Calu3 (cell line): ENCODE measurements at regions not wholly inside any gene's neighbourhood (a gene's known extent, or its start where the extent isn't known, plus 50 kb on each side); places are given as distances from the start of the nearest gene placed in this dataset.

Experiments
- BruUV-seq: library from RNA; stranded (reverse); fragments of 400-500 nt; replicated peaks from 2 replicates; lab custom pipeline; 2021; lab: Mats Ljungman, UMichigan
- CTCF ChIA-PET: fragments of 300-600 bp; sonication (Branson Sonifier 250); formaldehyde crosslinking; loops from one replicate; lab custom pipeline; 2022; ENCODE audit warnings: antibody characterized with exemption; lab: Charles Lee
- DNase-seq: peaks from one replicate; pipeline ENCODE4 v3.0.0; 2022
- H3K27ac Mint-ChIP-seq: one replicate; pipeline ENCODE4 v1.8.0; 2022; ENCODE audit warnings: mixed read lengths; ENCODE audit not compliant: unreplicated experiment
- H3K27me3 Mint-ChIP-seq: one replicate; pipeline ENCODE4 v1.8.0; 2022; ENCODE audit warnings: mixed read lengths; ENCODE audit not compliant: unreplicated experiment
- H3K36me3 Mint-ChIP-seq: one replicate; pipeline ENCODE4 v1.8.0; 2022; ENCODE audit warnings: mild to moderate bottlenecking, moderate library complexity, mixed read lengths; ENCODE audit not compliant: insufficient read depth, unreplicated experiment
- H3K4me1 Mint-ChIP-seq: one replicate; pipeline ENCODE4 v1.8.0; 2022; ENCODE audit warnings: mild to moderate bottlenecking, low read depth, mixed read lengths; ENCODE audit not compliant: unreplicated experiment
- H3K4me3 Mint-ChIP-seq: one replicate; pipeline ENCODE4 v1.8.0; 2022; ENCODE audit warnings: mild to moderate bottlenecking, low read depth, moderate library complexity, mixed read lengths; ENCODE audit not compliant: unreplicated experiment
- H3K9me3 Mint-ChIP-seq: one replicate; pipeline ENCODE4 v1.8.0; 2022; ENCODE audit warnings: low read depth, mixed read lengths; ENCODE audit not compliant: unreplicated experiment
- intact Hi-C: fragments of 100-400 bp; cut with micrococcal nuclease; formaldehyde crosslinking; loops from one replicate; pipeline ENCODE4 v1.10.0; 2022; ENCODE audit not compliant: unreplicated experiment
- TF ChIP-seq, protein P1 (sequence below): fragments of 200-600 bp; IDR thresholded peaks from one replicate; pipeline ENCODE4 v1.8.0; 2022; ENCODE audit warnings: antibody characterized with exemption; ENCODE audit not compliant: unreplicated experiment

GRCh38 chr5:93916872-93917271 lies 175.5 kb upstream of the POU5F2 start:
- TF ChIP-seq, protein P1, sequence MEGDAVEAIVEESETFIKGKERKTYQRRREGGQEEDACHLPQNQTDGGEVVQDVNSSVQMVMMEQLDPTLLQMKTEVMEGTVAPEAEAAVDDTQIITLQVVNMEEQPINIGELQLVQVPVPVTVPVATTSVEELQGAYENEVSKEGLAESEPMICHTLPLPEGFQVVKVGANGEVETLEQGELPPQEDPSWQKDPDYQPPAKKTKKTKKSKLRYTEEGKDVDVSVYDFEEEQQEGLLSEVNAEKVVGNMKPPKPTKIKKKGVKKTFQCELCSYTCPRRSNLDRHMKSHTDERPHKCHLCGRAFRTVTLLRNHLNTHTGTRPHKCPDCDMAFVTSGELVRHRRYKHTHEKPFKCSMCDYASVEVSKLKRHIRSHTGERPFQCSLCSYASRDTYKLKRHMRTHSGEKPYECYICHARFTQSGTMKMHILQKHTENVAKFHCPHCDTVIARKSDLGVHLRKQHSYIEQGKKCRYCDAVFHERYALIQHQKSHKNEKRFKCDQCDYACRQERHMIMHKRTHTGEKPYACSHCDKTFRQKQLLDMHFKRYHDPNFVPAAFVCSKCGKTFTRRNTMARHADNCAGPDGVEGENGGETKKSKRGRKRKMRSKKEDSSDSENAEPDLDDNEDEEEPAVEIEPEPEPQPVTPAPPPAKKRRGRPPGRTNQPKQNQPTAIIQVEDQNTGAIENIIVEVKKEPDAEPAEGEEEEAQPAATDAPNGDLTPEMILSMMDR: no peak
- Mint-ChIP-seq H3K4me3 (no peak overlapping the region), H3K36me3 (no peaks in the 10 kb centered on the region), H3K4me1 (no peaks in the 10 kb centered on the region), H3K27me3 (no peaks in the 10 kb centered on the region), H3K9me3 (no peaks in the 10 kb centered on the region), H3K27ac (no peak overlapping the region)
- CTCF ChIA-PET: no interaction called here
- DNase-seq: no peak
- intact Hi-C loops: loop anchor here (10.0 kb wide), 4 partner anchors 778 to 1982 kb away; no protein-coding TSS in a partner anchor
- BruUV-seq: no TSS peak

GRCh38 chr5:93915142-93915553 lies 173.7 kb upstream of the POU5F2 start:
- H3K9me3 Mint-ChIP-seq: no peaks in the 10 kb centered on the region
- no peak for DNase-seq
- BruUV-seq: no TSS peak
- no peaks in the 10 kb centered on the region for H3K36me3 Mint-ChIP-seq
- no peaks in the 10 kb centered on the region for H3K4me1 Mint-ChIP-seq
- intact Hi-C loops: loop anchor here (10.0 kb wide), 4 partner anchors 780 to 1980 kb away; no protein-coding TSS in a partner anchor
- TF ChIP-seq, protein P1: peak; percentile 57
- no peaks in the 10 kb centered on the region for H3K27me3 Mint-ChIP-seq
- CTCF ChIA-PET: no interaction called here
- no peak overlapping the region for H3K27ac Mint-ChIP-seq
- H3K4me3 Mint-ChIP-seq: no peak overlapping the region

DNA sequence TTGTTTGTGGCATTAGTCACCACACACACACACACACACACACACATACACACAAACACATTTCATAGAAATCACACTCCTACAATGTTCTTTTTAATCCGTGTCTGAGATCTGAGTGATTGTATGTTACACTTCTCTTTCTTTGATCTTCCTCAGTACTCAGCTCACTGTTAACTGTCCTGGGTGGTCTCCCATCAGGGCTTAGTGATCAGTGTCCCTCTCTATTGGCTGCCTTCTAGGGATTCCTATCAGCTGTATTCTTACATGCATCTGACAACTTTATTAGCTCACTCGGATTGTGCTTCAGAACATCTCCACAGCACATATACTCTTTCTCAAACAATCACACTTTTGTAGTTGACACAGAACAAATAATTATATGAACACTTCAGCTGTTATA lies 170.2 kb upstream of the POU5F2 start:
- Mint-ChIP-seq H3K27me3 (no peaks in the 10 kb centered on the region), H3K4me3 (no peak overlapping the region), H3K36me3 (no peaks in the 10 kb centered on the region), H3K4me1 (no peaks in the 10 kb centered on the region), H3K27ac (no peak overlapping the region), H3K9me3 (no peaks in the 10 kb centered on the region)
- TF ChIP-seq, protein P1: no peak
- intact Hi-C loops: loop anchor here (5.0 to 10.0 kb wide), 6 partner anchors 109 to 1977 kb away; no protein-coding TSS in a partner anchor
- DNase-seq: no peak
- no TSS peak for BruUV-seq
- CTCF ChIA-PET: interaction anchor here (0.7 kb wide), 1 partner anchor 108 kb away, joined by 3 read pairs; no protein-coding TSS in a partner anchor

DNA sequence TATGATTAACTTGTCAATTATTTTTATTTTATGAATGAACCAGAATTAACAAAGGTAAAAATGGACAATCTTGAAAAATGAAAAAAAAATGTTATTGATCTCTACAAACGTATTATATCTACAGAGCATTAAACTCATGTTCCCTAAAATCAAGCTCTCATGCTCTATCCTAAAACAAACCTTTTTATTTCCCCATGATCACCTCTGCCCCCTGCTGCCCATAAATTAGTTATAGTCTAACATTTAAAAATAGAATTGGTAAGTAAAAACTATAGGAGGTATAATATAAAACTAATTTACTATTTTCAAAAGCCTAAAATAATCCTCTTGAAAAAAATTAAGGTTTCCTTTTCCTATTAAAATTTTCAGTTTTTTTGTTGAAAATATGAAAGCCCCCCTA lies 168.0 kb upstream of the POU5F2 start:
- Mint-ChIP-seq H3K4me1 (no peaks in the 10 kb centered on the region), H3K27me3 (no peaks in the 10 kb centered on the region), H3K36me3 (no peaks in the 10 kb centered on the region), H3K27ac (no peak overlapping the region), H3K4me3 (no peak overlapping the region), H3K9me3 (no peaks in the 10 kb centered on the region)
- peak; percentile 13 for DNase-seq
- TF ChIP-seq, protein P1: no peak
- CTCF ChIA-PET: no interaction called here
- BruUV-seq: no TSS peak
- intact Hi-C loops: no loop called here
